Activated CD4-positive, alpha-beta T cell treated with anti-CD3 and anti-CD28 coated beads for 24 hours (primary cell): ENCODE measurements at regions not wholly inside any gene's neighbourhood (a gene's known extent, or its start where the extent isn't known, plus 50 kb on each side); places are given as distances from the start of the nearest gene placed in this dataset.

Experiments
- DNase-seq, 2 donors: peaks; one replicate each; pipeline ENCODE4 v3.0.0-alpha.2; 2020; ENCODE audit warnings: low read depth in 2 of 2

- no peak for DNase-seq
Observed at GRCh38 chr4:138663883-138664282, 351.7 kb upstream of the NOCT start.

GRCh38 chr4:138659812-138660316 lies 355.7 kb upstream of the NOCT start:
- DNase-seq = no peak

- no peak for DNase-seq
Observed at GRCh38 chr4:138659037-138659811, 356.4 kb upstream of the NOCT start.

GRCh38 chr4:138658518-138658917 lies 357.1 kb upstream of the NOCT start:
- no peak for DNase-seq

- DNase-seq = no peak
Observed at GRCh38 chr4:138656990-138657389, 358.6 kb upstream of the NOCT start.

- DNase-seq = no peak
Observed at GRCh38 chr4:138655985-138656384, 359.6 kb upstream of the NOCT start.

GRCh38 chr4:138655286-138655685 lies 360.3 kb upstream of the NOCT start:
- DNase-seq = no peak

- DNase-seq = no peak
Observed at GRCh38 chr4:138650929-138651448, 364.6 kb upstream of the NOCT start.

GRCh38 chr4:138650495-138650894 lies 365.1 kb upstream of the NOCT start:
- DNase-seq = no peak

- no peak for DNase-seq
Observed at GRCh38 chr4:138647433-138647832, 368.1 kb upstream of the NOCT start.

GRCh38 chr4:138646383-138646782 lies 369.2 kb upstream of the NOCT start:
- no peak for DNase-seq

GRCh38 chr4:138645289-138645688 lies 370.3 kb upstream of the NOCT start:
- DNase-seq = no peak

- DNase-seq = no peak
Observed at GRCh38 chr4:138644322-138644721, 371.3 kb upstream of the NOCT start.

- no peak for DNase-seq
Observed at GRCh38 chr4:138643827-138644226, 371.8 kb upstream of the NOCT start.

GRCh38 chr4:138639018-138639741 lies 376.4 kb upstream of the NOCT start:
- DNase-seq = no peak

- no peak for DNase-seq
Observed at GRCh38 chr4:138636781-138637180, 378.8 kb upstream of the NOCT start.

- no peak for DNase-seq
Observed at GRCh38 chr4:138634915-138635314, 380.7 kb upstream of the NOCT start.

- no peak for DNase-seq
Observed at GRCh38 chr4:138633580-138633904, 382.0 kb upstream of the NOCT start.

- no peak for DNase-seq
Observed at GRCh38 chr4:138632856-138633579, 382.6 kb upstream of the NOCT start.

- DNase-seq = no peak
Observed at GRCh38 chr4:138630666-138631065, 384.9 kb upstream of the NOCT start.

GRCh38 chr4:138629669-138630068 lies 385.9 kb upstream of the NOCT start:
- DNase-seq = no peak

- no peak for DNase-seq
Observed at GRCh38 chr4:138627096-138627495, 384.9 kb upstream of the SLC7A11 start.
